HCT116 (cell line): ENCODE measurements at regions not wholly inside any gene's neighbourhood (a gene's known extent, or its start where the extent isn't known, plus 50 kb on each side); places are given as distances from the start of the nearest gene placed in this dataset.

Experiments
- ATAC-seq: fragments of 200-7000 bp; cut with Tn5 transposase; 2 replicates; pipeline ENCODE4 v1.9.1; 2020; ENCODE audit warnings: mild to moderate bottlenecking, moderate library complexity
- BruUV-seq: library from RNA; stranded (reverse); fragments of 400-500 nt; replicated peaks from 2 replicates; lab custom pipeline; 2021; lab: Mats Ljungman, UMichigan
- CTCF ChIA-PET: fragments of 300-600 bp; sonication (Branson Sonifier 250); formaldehyde crosslinking; loops from one replicate; lab custom pipeline; 2021; ENCODE audit warnings: antibody characterized with exemption; lab: Charles Lee
- POLR2A ChIA-PET: fragments of 300-600, 350-600 bp; sonication (Branson Sonifier 250); formaldehyde crosslinking; loops from one replicate; lab custom pipeline; 2021; ENCODE audit warnings: antibody characterized with exemption; lab: Charles Lee
- RAD21 ChIA-PET, 2 experiments: fragments of 300-600 bp; sonication (Branson Sonifier 250); formaldehyde crosslinking; loops; one replicate each; lab custom pipeline; 2023; ENCODE audit warnings: low total read pairs in 2 of 2; ENCODE audit not compliant: uncharacterized antibody in 2 of 2, unreplicated experiment in 2 of 2, low non-redundant PET in 1 of 2; lab: Charles Lee
- DNase-seq: peaks from one replicate; pipeline ENCODE4 v3.0.0-alpha.2; 2010; ENCODE audit warnings: low read depth, low spot score
- H2AFZ ChIP-seq: fragments of 200-600 bp; shearing (Covaris generic), sonication (generic); 2 replicates; pipeline ENCODE4 v1.6.1; 2017; ENCODE audit warnings: low read depth, mixed run types, mixed read lengths, antibody characterized with exemption, low read length; ENCODE audit not compliant: poor library complexity, severe bottlenecking
- H3K27ac ChIP-seq: 2 replicates; pipeline ENCODE4 v1.5.1; 2012; ENCODE audit warnings: low read depth, low read length
- H3K27me3 ChIP-seq: fragments of 200-600 bp; sonication (generic); 2 replicates; pipeline ENCODE4 v1.6.1; 2016; ENCODE audit warnings: mixed run types, low read length, mixed read lengths; ENCODE audit not compliant: insufficient read depth
- H3K36me3 ChIP-seq, 2 experiments: fragments of 200-500 bp in 1 of 2; fragments of 200-600 bp in 1 of 2; sonication (Bioruptor generic) in 1 of 2; sonication (generic) in 1 of 2; 2 replicates each; pipeline versions ENCODE4 v1.5.1 to v1.6.1; 2014 to 2016; ENCODE audit warnings: low read length in 2 of 2, inconsistent platforms in 1 of 2, mixed read lengths in 1 of 2, mixed run types in 1 of 2; ENCODE audit not compliant: insufficient read depth in 2 of 2, control insufficient read depth in 1 of 2
- H3K4me1 ChIP-seq, 2 experiments: fragments of 200-600 bp in 1 of 2; sonication (generic) in 1 of 2; 2 replicates each; pipeline versions ENCODE4 v1.5.1 to v1.6.1; 2012 to 2017; ENCODE audit warnings: low read length in 2 of 2, inconsistent platforms in 1 of 2, mild to moderate bottlenecking in 1 of 2, mixed read lengths in 1 of 2, mixed run types in 1 of 2, moderate library complexity in 1 of 2; ENCODE audit not compliant: insufficient read depth in 2 of 2, control insufficient read depth in 1 of 2
- H3K4me2 ChIP-seq: fragments of 200-600 bp; sonication (generic); 2 replicates; pipeline ENCODE4 v1.6.1; 2017; ENCODE audit warnings: mixed run types, low read length, mixed read lengths
- H3K4me3 ChIP-seq, 2 experiments: fragments of 200-600 bp in 1 of 2; sonication (generic) in 1 of 2; replicated peaks in 1 of 2; 2 replicates each; pipeline ENCODE4 v1.5.1; 2011 to 2016; ENCODE audit warnings: low read length in 2 of 2, control low read depth in 1 of 2, low read depth in 1 of 2, mild to moderate bottlenecking in 1 of 2, mixed read lengths in 1 of 2, mixed run types in 1 of 2
- H3K79me2 ChIP-seq: fragments of 200-600 bp; sonication (generic); 2 replicates; pipeline ENCODE4 v1.6.1; 2017; ENCODE audit warnings: mild to moderate bottlenecking, mixed run types, low read length, moderate library complexity, mixed read lengths; ENCODE audit not compliant: insufficient read depth
- H3K9ac ChIP-seq: fragments of 200-600 bp; sonication (generic); 2 replicates; pipeline ENCODE4 v1.6.1; 2016; ENCODE audit warnings: low read length, mixed read lengths
- H3K9me2 ChIP-seq: fragments of 200-600 bp; sonication (generic), shearing (Covaris generic); 2 replicates; pipeline ENCODE4 v1.6.1; 2017; ENCODE audit warnings: mixed run types, mild to moderate bottlenecking, moderate library complexity; ENCODE audit not compliant: insufficient read depth
- H3K9me3 ChIP-seq, 2 experiments: fragments of 200-500 bp in 1 of 2; fragments of 200-600 bp in 1 of 2; sonication (Bioruptor generic) in 1 of 2; sonication (generic) in 1 of 2; 2 replicates each; pipeline ENCODE4 v1.6.1; 2014 to 2017; ENCODE audit warnings: low read length in 2 of 2, mixed read lengths in 2 of 2, inconsistent platforms in 1 of 2, low read depth in 1 of 2, mild to moderate bottlenecking in 1 of 2, mixed run types in 1 of 2, moderate library complexity in 1 of 2; ENCODE audit not compliant: control insufficient read depth in 1 of 2, insufficient read depth in 1 of 2
- H4K20me1 ChIP-seq: fragments of 200-600 bp; sonication (generic), shearing (Covaris generic); 2 replicates; pipeline ENCODE4 v1.6.1; 2017; ENCODE audit warnings: mixed run types, mild to moderate bottlenecking, moderate library complexity; ENCODE audit not compliant: insufficient read depth
- CTCF ChIP-seq, 3 experiments: fragments of 200-600 bp in 1 of 3; sonication (generic) in 1 of 3; IDR thresholded peaks in 2 of 3; conservative IDR thresholded peaks in 1 of 3; 2 replicates each; pipeline ENCODE4 v1.5.1; 2012 to 2017; ENCODE audit warnings: low read depth in 2 of 3, low read length in 2 of 3, antibody characterized with exemption in 1 of 3, borderline replicate concordance in 1 of 3, control low read depth in 1 of 3, mild to moderate bottlenecking in 1 of 3, mixed read lengths in 1 of 3, mixed run types in 1 of 3, moderate library complexity in 1 of 3; ENCODE audit not compliant: insufficient read depth in 1 of 3
- EGR1 ChIP-seq: IDR thresholded peaks from 2 replicates; pipeline ENCODE4 v1.6.1; 2012; ENCODE audit warnings: low read depth
- FOSL1 ChIP-seq: IDR thresholded peaks from 2 replicates; pipeline ENCODE4 v1.6.1; 2012; ENCODE audit warnings: low read depth
- RAD21 ChIP-seq: IDR thresholded peaks from 2 replicates; pipeline ENCODE4 v1.6.1; 2012; ENCODE audit warnings: low read depth, mild to moderate bottlenecking
- TCF7L2 ChIP-seq: IDR thresholded peaks from 2 replicates; pipeline ENCODE4 v1.7.0; 2011; ENCODE audit warnings: borderline replicate concordance, inconsistent platforms; ENCODE audit not compliant: insufficient read depth, insufficient read length; ENCODE audit errors: extremely low read depth
- ZFX ChIP-seq: fragments of 450-650 bp; IDR thresholded peaks from 2 replicates; pipeline ENCODE4 v1.6.1; 2017
- ZNF274 ChIP-seq: fragments of 200-500 bp; sonication (Bioruptor generic); IDR thresholded peaks from 2 replicates; pipeline ENCODE4 v1.6.1; 2014; ENCODE audit warnings: mild to moderate bottlenecking, low read depth, low read length, inconsistent platforms
- intact Hi-C: fragments of 100-400 bp; cut with micrococcal nuclease; formaldehyde crosslinking; loops from 2 replicates; pipeline ENCODE4 v1.10.0; 2022
- TF ChIP-seq, protein P1 (sequence below): IDR thresholded peaks from 2 replicates; pipeline ENCODE4 v1.6.1; 2012; ENCODE audit warnings: low read depth
- TF ChIP-seq, protein P2 (sequence below): IDR thresholded peaks from 2 replicates; pipeline ENCODE4 v1.6.1; 2012

DNA sequence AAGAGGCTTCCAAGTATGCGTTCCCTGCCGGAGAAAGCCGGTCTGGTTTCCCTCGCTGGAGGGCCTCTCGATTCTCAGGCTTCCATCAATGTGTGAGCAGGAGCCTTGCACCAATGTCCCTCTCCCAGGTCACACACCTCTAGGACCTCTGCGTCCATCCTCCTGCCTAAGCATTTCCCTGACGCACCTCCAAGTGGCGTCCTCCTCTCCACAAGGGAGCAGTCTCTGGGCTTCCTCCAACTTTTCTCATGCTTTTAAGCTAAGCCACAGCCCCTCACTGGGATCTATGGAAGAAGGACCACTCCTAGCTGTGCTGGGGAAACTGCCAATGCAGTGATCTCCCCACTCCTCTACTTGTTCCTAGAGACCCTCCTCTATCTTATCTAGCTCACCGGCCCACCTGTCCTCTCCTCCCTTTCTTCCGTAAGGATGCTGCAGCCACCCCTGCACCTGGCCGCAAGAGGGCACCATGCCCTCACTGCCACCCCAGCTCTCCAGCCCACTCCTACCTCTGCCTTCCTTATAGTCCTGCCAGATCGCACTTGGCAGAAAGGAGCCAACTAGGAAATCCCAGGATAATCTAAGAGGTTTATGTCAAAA lies 258.7 kb downstream of the LRFN2 start:
- H3K79me2 ChIP-seq: no peaks in the 10 kb centered on the region
- H4K20me1 ChIP-seq: no peaks in the 10 kb centered on the region
- intact Hi-C loops: loop anchor here (1.0 to 2.0 kb wide), 5 partner anchors 259 to 698 kb away; partner anchors contain the start of gene LRFN2
- TF ChIP-seq, protein P1, sequence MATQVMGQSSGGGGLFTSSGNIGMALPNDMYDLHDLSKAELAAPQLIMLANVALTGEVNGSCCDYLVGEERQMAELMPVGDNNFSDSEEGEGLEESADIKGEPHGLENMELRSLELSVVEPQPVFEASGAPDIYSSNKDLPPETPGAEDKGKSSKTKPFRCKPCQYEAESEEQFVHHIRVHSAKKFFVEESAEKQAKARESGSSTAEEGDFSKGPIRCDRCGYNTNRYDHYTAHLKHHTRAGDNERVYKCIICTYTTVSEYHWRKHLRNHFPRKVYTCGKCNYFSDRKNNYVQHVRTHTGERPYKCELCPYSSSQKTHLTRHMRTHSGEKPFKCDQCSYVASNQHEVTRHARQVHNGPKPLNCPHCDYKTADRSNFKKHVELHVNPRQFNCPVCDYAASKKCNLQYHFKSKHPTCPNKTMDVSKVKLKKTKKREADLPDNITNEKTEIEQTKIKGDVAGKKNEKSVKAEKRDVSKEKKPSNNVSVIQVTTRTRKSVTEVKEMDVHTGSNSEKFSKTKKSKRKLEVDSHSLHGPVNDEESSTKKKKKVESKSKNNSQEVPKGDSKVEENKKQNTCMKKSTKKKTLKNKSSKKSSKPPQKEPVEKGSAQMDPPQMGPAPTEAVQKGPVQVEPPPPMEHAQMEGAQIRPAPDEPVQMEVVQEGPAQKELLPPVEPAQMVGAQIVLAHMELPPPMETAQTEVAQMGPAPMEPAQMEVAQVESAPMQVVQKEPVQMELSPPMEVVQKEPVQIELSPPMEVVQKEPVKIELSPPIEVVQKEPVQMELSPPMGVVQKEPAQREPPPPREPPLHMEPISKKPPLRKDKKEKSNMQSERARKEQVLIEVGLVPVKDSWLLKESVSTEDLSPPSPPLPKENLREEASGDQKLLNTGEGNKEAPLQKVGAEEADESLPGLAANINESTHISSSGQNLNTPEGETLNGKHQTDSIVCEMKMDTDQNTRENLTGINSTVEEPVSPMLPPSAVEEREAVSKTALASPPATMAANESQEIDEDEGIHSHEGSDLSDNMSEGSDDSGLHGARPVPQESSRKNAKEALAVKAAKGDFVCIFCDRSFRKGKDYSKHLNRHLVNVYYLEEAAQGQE: no peak
- no peak for TF ChIP-seq ZFX
- TF ChIP-seq CTCF (IDR thresholded peaks at IDR 0.05 in 2 of 3, conservative IDR thresholded peaks at IDR 0.05 in 1 of 3; ENCODE audit: borderline replicate concordance in 1 of 3, insufficient read depth in 1 of 3, low read depth in 2 of 3, low read length in 2 of 3): peak; percentile 94 to 98 (median 96)
- no peak for TF ChIP-seq EGR1
- TF ChIP-seq ZNF274: no peak
- TF ChIP-seq TCF7L2: no peak
- peak; percentile 88 for TF ChIP-seq RAD21
- TF ChIP-seq, protein P2, sequence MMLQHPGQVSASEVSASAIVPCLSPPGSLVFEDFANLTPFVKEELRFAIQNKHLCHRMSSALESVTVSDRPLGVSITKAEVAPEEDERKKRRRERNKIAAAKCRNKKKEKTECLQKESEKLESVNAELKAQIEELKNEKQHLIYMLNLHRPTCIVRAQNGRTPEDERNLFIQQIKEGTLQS: no peak
- no peak for TF ChIP-seq FOSL1
- TF ChIP-seq, all 23 proteins: peak for 2
- ChIA-PET RAD21 (interaction anchor here in 1 of 2 experiments (1.1 kb wide), 1 partner anchor 259 kb away, joined by 5 read pairs; the partner anchor contains the start of gene LRFN2), POLR2A (no interaction called here), CTCF (interaction anchor here (0.6 to 2.1 kb wide), 22 partner anchors 12 to 951 kb away, joined by 3 to 20 read pairs (median 3); partner anchors contain the start of genes LRFN2 and UNC5CL)
- no peak overlapping the region for H2AFZ ChIP-seq
- H3K9me2 ChIP-seq: no peaks in the 10 kb centered on the region
- H3K9ac ChIP-seq: no peak overlapping the region
- H3K9me3 ChIP-seq: no peaks in the 10 kb centered on the region
- H3K4me3 ChIP-seq: no peak overlapping the region
- no peak overlapping the region for H3K27ac ChIP-seq
- ATAC-seq (peak; percentile 97), DNase-seq (peak; percentile 33)
- peaks cover 69% of the 10 kb centered on the region for H3K27me3 ChIP-seq
- no TSS peak for BruUV-seq
- H3K36me3 ChIP-seq: no peaks in the 10 kb centered on the region
- H3K4me2 ChIP-seq: peak overlapping the region; percentile 32
- no peaks in the 10 kb centered on the region; a peak in 1 of 4 replicates for H3K4me1 ChIP-seq
